GM21381 (cell line): ENCODE measurements at regions not wholly inside any gene's neighbourhood (a gene's known extent, or its start where the extent isn't known, plus 50 kb on each side); places are given as distances from the start of the nearest gene placed in this dataset.

Source experiments
- ATAC-seq: cut with Tn5 transposase; IDR thresholded peaks from one replicate; pipeline ENCODE4 v1.9.1; 2021; ENCODE audit warnings: mild to moderate bottlenecking, moderate library complexity; ENCODE audit not compliant: unreplicated experiment

DNA sequence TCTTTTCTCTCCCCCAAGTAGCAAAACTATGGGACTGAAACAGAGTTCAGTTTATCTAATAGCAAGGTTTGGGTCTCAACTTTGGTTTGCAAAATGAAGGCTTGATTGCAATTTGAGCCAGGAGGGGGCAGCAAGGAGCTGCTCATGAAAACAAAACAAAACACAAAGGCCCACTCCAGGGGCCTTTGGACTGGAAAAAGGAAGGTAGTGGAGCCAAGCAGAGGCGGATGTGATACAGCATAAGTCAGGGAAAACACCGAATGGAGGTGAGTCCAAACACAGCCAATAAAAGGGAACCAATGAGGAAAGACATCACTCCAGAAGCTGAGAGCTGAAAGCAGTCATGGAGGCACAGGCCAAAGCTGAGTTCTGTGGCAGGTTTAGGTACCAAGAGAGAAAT lies 799.7 kb upstream of the ACVR2A start:
- ATAC-seq, result peak; percentile 70

DNA sequence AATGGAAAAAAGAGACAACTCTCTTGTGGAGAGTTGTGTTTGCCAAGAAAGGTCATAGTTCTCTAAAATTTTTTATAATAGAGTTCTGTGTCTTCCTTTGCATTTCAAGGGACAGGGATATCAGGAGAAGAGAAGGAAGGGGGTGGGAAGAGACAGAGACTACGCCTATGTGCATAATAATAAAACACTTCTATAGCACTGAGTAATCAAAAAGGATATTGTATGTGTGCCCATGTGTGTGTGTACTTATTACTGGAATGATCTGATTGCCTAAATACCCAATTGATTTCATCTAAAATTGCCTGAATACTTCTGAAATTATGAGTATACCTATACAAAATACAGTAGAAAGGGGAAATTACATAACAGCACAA lies 803.7 kb upstream of the ACVR2A start:
- no peak for ATAC-seq

DNA sequence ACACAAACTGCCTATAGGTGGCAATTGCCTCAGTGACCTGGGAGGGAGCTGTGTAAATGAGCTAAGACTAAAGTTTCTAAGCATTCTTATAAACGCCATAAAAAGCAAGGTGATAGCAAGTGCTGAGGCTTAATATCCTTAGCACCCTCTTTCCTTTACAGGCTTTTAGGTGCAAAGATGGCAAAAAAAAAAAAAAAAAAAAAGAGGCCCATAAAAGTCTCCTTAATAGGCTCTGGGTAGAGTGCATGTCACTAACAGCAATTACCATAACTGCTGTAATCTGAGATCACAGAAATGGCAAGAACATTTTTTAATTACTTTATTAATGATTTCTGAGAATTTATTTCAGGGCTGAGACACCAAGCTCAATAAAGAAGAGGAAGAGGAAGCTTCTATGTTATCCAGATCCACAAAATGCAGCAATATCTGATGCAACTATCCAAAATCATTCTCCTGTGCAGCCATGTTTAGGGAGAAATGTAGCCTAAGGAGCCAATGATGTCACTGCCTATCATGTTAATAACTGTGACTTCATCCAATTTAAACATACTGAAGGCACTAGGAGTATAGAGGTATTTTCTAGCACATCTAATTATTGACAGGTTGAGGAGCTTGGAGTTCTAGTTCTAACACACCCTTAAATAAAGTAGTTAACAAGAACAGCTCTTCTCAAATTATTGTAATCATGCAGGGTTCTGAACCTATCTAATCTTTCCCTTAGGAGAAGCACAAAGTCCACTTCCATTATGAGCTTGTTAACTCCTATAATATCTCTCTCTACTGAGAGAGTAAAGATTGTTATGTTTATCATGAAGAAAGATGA lies 804.3 kb upstream of the ACVR2A start:
- ATAC-seq, result no peak

DNA sequence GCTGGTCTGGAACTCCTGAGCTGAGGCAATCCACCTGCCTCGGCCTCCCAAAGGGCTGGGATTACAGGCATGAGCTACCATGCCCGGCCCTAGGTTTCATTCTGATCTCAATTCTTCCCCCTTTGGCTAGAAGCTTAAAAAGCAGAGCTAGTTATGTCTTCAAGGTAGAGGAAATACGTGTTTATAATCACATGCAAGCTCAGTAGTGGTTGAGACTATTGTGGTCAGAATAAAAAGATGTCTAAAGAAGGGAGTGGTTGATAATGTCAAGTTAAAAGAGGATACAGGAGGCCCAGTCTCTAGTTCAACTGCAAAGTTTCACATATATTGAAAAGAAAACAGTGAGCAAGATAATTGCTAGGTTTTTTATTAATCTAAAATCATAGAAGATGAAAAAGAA lies 807.8 kb upstream of the ACVR2A start:
- ATAC-seq, result no peak

DNA sequence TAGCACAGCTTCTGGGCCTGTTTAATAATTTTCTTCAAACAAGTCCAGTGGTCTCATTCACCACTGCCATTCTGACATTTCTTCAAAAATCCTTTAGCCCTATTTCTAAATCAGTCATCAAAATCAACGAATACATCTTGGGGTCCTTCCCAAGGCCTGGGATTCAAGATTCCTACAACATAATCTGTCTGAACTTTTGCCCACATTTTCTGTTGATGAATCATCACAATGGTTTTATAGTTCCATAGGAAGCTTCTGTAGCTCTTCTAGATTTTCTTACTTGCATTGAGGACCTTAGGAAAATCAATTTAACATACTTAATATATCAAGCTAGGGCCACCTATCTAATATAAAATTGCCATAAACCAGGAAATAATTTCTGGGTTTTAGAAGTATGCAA lies 811.8 kb upstream of the ACVR2A start:
- no peak for ATAC-seq

DNA sequence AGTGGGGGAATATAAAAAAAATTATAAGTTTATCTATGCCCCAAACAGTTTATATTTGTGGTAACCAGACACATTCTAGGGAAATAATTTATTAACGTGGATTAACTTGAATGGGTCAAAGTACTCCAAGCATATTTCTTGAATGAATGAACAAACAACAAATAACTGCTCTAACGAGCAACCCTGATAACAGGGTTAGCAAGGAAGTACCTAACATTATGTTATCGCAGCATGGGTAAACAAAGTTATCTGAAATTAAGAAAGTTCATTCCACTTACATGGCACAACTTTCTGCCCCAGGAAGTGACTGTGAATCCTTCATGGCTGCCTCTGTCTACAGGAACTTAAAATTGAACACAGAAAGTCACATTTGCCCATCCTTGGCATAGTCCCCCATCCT lies 812.9 kb upstream of the ACVR2A start:
- no peak for ATAC-seq

DNA sequence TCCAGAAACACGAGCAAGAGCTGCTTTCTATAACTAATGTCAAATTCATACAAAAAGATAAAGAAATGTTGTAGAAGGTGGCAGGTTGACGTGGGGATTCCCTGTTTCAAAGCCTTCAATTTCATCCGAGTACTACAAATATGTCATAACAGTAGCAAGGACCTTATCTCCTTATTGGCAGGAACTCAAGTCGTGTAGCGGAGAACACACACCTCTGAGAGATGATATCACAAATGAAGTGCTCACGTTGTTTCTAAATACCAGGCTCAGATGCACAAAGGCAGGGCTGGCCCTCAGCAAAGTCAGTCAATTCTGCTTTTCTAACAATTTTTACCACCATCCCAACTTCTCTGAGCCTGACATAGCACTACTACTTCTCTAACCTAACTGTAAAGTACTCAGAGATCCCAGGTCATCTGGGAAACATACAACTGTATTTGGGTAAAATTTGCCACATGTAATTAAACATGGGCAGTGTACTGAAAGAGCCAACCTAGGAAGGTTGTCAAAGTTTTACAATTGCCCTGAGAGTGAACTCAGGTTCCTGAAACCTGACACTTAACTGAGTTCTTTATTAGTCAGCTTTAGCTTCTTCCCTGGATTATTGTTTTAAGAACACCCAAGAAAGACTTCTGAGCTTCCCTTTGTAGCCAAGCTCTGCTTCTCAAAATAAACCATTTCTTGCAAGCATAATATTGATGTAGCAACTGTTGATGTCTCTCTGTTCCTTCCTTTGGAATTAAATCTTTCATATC lies 813.7 kb upstream of the ACVR2A start:
- no peak for ATAC-seq

DNA sequence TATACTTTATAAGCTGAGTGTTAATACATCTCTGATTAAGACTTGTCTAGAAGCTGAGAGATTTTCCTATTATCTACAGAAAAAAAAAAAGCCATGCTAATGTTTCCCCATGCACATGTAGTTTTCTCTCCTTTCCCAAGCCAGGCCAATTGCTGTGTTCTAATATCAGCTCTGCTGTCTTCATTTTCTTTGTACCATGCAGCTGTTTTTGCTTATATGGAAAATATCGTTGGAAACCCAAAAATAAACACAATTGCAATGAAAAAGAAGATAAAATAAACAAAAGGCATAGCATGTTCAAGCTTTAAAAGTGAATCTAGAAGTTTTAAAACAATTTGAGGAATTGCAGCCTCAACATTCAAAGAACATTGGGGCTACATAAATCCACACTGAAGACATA lies 817.4 kb upstream of the ACVR2A start:
- no peak for ATAC-seq

DNA sequence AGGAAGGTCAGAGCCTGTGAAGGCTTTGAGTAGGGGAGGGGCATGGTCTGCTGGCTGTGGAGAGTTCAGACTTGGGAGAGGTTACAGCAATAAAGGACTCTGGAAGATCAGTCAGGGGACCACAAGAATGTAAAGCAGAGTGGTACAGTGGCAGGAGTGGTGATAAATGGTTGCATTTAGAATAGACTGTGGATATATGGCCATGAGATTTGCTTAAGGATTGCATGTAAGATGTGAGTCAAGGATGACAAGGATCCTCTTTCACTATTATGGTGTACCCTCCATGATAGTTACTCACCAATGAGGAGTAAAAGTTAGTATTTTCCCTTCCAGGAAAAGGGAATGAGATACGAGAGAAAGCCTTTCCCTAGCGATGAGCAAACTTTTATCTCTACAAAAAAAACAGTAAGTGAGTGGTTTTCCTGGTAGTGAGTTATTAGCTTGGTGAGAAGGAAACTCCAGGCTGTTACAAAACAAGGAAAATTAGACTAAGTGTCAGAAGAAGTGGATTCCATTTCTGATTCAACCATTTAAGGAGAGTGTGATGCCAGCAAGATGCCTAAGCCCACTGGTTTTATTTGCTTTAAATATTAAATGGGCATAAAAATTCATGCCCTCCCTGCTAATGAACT lies 818.0 kb upstream of the ACVR2A start:
- no peak for ATAC-seq

DNA sequence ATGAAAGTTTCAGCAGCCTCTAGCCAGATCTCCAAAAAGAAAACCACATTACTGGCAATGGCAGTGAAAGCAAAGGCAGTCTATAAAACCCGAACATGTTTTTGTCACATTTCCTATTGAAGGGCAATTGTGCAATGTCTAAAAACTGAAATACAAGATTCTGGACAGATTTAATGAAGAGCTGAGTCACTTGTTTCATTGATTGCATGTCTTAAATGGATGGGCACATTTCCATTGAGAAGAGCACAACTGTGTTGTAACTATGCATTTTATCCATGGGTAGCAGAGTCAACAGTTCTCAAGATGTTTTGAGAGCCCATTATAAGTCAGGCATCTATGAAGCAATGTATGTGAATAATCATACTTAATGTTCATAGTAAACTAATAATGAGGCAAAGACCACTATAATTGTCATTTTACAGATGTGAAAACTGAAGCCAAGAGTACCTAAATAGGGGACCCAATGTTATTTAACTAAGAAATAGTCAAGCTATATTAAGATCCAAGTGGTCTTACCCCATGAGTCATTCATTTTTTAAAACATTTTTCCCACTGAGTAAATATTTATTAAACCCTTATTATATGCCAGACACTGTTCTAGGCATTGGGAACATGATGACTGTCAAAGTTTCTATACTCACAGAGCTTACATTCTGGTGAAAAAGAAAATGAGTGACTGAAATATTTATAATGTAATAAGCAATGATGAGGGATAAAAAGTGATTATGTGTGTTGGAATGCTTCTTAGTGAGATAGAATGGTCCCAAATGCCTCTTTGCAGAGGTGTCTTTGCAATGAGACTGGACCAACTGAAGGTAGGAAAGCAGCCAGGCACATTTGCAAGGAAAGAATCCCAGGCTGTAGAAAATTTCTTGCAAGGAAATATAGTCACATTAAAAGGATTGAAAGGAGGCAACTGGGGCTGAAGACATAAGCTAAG lies 818.9 kb upstream of the ACVR2A start:
- no peak for ATAC-seq

DNA sequence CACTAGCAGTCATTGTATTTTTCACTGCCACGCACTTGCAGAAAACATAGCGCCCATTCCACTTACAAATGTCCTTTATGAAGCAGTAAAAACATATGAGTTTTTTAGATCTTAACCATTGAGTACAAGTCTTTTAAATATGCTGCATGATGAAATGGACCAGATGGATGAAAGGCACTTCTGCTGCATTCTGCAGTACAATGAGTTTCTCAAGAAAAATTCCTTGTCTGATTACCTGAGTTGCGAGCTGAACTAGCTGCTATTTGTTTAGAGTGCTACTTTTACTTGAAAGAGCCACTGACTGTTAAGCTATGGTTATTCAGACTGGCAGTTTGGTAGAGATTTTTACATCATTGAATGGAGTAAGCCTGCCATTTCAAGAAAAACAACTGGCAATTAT lies 825.5 kb upstream of the ACVR2A start:
- no peak for ATAC-seq

DNA sequence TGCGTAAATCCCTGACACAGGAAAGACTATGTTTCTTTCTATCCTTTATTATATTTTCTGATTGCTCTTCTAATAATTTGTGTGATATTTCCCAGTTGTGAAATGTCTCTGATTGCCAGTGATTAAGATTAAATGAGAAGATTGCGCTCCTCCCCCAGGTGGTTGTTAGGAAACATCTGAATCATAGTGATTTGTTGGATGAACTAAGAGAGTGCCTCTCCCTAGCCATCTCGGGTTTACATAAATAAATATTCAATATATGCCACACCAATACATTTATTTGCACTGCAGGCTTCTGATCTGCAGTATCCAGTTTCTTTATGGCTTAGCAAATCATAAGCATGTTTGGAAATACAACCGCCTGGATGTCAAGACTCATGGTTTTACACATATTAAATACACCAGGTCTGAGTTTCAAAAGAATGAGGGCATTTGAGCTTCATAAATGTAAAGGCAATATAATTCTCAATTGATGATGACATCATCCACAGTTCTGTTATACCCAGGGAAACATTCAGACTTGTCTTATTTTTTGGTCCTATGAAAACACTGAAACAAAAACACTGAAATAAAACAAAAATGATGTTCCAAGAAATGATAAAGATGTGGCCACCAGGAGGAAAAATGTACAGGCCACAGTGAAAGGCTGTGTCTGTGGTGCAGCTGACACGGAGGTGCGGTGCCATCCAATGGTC lies 826.7 kb upstream of the ACVR2A start:
- no peak for ATAC-seq

DNA sequence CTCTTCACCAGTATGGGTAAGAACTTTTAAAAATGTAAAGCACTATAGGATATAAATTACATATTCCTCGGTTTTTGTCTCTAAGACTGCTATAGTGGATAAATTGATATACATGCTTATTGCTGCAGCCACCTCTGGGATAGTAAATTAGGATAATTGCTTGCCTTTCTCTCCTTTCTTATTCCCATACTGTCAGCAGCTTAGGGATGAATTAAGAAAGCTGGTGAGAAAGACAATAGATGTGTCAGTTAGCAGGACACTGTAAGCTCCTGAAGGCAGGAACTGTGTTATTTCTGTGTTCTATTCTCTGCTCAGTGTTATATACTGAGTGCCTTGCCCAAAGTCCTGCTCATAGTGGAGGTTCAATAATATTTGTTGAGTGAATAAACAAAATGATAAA lies 828.6 kb upstream of the ACVR2A start:
- ATAC-seq, result no peak

DNA sequence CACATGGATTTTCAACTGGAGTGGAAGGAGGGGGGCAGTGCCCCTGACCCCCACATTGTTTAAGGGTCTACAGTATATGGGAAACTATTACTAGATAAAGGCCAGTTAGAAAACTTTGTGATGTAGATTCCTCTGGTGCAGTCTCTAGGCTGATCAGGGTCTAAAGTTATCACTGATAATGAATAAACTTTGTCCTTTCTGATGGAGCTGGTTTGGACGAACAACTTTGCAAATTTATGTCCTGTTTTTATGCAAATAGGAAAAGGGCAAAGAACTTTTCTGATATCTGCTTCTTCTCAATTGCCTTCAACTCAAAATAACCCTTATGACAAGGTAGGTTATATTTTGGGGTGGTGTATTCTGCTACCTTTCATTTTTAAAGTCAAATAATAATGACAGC lies 829.2 kb upstream of the ACVR2A start:
- no peak for ATAC-seq

DNA sequence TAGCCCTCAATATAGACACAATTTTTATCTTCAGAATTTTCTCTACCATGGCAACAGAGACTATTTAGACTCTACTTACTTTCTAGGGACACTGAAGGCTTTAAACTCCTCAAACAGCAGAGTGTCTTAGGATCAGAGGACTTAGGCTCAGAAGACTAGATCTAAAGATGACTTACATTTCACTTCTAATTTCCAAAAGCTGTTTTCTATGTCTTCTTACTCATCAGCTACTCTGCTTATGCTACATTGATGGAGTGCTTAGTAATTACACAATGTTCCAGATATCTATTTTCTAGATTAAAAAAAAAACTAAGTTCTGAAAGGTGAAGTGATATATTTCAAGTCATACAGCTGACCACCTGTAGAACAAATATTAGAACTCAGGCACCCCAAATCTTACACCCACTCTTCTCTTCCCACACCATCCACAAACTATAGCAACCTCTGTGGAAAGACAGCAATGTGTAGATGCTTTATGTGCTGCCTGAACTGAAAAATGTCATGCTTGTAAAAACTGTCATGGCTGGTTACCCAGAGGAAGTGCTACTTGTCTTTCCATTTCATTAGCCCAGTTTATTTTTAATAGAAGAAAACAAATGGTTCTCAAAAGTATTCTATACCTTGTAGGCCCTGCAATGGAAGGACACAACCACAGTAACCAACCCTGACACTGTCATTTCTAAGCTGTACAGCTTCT lies 831.0 kb upstream of the ACVR2A start:
- ATAC-seq, result no peak

DNA sequence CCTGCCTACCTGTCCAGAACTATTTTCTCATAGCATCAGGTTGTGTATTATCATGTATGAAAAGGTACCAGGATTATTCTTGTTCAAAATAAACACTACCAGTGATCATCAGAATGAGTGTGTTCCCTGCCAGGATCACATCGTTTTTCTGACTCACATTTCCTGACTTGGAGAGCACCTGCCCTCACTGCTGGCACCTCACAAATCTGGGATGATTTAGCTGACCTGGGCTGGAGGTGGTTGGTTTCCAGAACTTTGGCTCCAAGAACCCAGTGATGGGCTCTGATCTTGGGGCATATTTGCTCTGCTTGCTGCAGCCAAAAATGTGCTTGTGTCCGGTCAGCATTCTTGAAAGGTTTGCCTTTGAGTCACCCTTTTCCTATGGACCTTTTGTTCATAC lies 836.3 kb upstream of the ACVR2A start:
- ATAC-seq, result no peak

DNA sequence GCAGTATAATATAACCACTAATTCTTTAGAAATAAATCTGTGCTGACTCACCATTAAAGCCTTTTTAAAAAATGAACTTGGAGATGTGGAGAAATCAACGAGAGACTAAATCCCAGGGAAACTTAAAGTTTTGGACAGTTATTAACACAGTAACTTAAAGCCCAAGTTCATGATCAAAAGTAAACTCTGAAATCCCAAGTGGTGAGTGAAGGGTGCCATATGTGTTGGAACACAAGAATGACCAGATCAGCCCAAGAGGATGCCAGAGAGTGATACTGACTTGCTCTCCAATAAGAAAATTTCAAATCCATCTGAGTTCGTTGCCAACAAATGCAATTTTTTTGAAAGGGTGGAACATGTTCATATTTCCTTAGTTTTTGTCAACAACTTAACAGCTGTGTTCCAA lies 838.1 kb upstream of the ACVR2A start:
- ATAC-seq, result no peak

DNA sequence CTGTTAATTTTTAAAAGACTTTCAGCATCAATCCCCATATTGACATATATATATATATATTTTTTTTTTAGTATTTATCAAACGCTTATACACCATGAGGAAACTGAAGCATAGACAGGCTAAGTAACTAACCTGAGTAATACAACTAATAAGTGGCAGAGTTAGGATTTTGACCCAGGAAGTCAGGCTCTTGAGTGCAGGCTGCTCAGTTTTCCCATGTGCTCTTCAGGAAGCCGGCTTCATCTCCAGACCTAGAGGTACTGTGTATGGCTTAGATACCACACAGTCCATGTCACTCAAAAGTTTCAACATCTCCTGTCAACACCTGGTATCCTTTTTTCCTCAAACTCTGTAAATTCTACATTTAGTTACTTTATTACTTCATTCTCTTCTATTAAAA lies 841.7 kb upstream of the ACVR2A start:
- ATAC-seq, result no peak

DNA sequence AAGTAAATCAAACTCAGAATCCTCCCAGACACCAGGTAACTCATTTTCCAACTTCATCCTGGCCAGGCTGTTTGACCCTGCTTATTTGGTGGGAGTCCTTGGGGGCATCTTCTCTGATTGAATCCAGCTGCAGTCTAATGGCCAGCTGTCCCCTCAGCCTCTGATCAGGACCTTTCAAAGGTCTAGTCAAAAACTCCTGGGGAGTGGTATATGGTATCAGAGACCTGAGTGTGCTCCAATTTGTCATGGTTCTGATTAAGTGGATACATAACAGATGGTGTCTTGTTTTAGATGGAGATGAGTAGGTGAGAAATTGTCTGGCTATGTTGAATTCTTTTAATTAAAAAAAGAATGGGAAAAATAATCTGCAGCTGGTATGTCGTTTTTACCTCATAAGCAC lies 842.6 kb upstream of the ACVR2A start:
- no peak for ATAC-seq

DNA sequence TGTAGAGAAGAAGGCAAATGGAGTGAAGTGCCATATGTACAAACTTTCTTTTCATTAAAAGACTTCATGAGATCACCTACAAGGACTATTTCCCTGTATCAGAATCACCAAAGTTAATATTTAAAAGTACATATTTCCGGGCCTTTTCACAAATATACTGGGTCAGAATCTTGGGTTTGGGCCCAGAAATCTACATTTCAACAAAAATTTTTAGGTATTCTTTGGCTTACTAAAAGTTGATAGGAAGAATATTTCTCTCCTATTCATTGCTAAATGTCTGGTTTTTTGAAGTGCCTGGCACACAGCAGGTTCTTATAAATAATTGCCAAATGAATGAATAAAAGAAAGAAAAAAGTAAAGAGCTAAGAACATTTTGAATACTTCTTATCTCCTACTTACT lies 843.8 kb upstream of the ACVR2A start:
- ATAC-seq, result no peak
